ENCODE measurements at regions not wholly inside any gene's neighbourhood (a gene's known extent, or its start where the extent isn't known, plus 50 kb on each side); places are given as distances from the start of the nearest gene placed in this dataset.
"Not testable (repeated sequence)": the region's sequence is repeated elsewhere in the genome, so short reads cannot be mapped to it uniquely, and the experiment has no call there.

GRCh38 chr13:81153478-81153877 lies 812.6 kb upstream of the SPRY2 start:
- no peak for DNase-seq (ENCODE audit: low read depth)
- H3K4me3 ChIP-seq (ENCODE audit: low read length) = no peak overlapping the region
- TF ChIP-seq CTCF (conservative IDR thresholded peaks at IDR 0.05; ENCODE audit: low read depth, low read length) = no peak

GRCh38 chr13:81148822-81149221 lies 807.9 kb upstream of the SPRY2 start:
- H3K4me3 ChIP-seq (ENCODE audit: low read length) = no peak overlapping the region
- no peak for TF ChIP-seq CTCF (conservative IDR thresholded peaks at IDR 0.05; ENCODE audit: low read depth, low read length)
- no peak for DNase-seq (ENCODE audit: low read depth)

GRCh38 chr13:81146576-81146975 lies 805.6 kb upstream of the SPRY2 start:
- not testable (repeated sequence) for H3K4me3 ChIP-seq (ENCODE audit: low read length); DNase-seq (ENCODE audit: low read depth)

GRCh38 chr13:81142306-81142999 lies 801.5 kb upstream of the SPRY2 start:
- H3K4me3 ChIP-seq (ENCODE audit: low read length) = no peak overlapping the region
- no peak for TF ChIP-seq CTCF (conservative IDR thresholded peaks at IDR 0.05; ENCODE audit: low read depth, low read length)
- DNase-seq (ENCODE audit: low read depth) = no peak

- H3K4me3 ChIP-seq (ENCODE audit: low read length) = no peak overlapping the region
- no peak for DNase-seq (ENCODE audit: low read depth)
- no peak for TF ChIP-seq CTCF (conservative IDR thresholded peaks at IDR 0.05; ENCODE audit: low read depth, low read length)
Observed at GRCh38 chr13:81140675-81141074, 799.7 kb upstream of the SPRY2 start.

- no peak for DNase-seq (ENCODE audit: low read depth)
- no peak for TF ChIP-seq CTCF (conservative IDR thresholded peaks at IDR 0.05; ENCODE audit: low read depth, low read length)
- H3K4me3 ChIP-seq (ENCODE audit: low read length) = no peak overlapping the region
Observed at GRCh38 chr13:81139987-81140386, 799.1 kb upstream of the SPRY2 start.

- DNase-seq (ENCODE audit: low read depth) = no peak
- H3K4me3 ChIP-seq (ENCODE audit: low read length) = no peak overlapping the region
- TF ChIP-seq CTCF (conservative IDR thresholded peaks at IDR 0.05; ENCODE audit: low read depth, low read length) = no peak
Observed at GRCh38 chr13:81138353-81138980, 797.5 kb upstream of the SPRY2 start.
